ENCODE measurements at regions not wholly inside any gene's neighbourhood (a gene's known extent, or its start where the extent isn't known, plus 50 kb on each side); places are given as distances from the start of the nearest gene placed in this dataset.

DNA sequence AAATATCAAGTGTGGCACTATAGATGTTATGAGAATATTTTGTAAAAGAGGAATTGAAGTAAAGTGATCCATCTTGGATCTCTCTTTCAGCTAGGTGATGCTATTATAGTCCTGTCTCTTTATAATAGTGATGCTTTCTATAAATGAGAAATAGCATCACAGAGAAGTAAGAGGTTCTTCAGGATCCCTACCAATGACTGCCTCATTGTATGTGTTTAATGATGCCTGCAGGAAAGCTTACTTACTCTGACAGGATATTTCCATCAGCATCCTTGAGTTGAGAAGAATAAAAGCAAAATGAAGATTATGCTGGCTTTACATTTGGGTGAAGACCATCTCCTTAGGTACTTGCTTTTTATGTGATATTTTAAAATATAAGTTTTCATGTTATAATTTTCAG, 846.0 kb upstream of the LRFN5 start:
- TF ChIP-seq SP1 (IDR thresholded peaks at IDR 0.05; ENCODE audit: low read depth) (no peak), POLR2A (IDR thresholded peaks at IDR 0.05; ENCODE audit: borderline replicate concordance, extremely low read depth, insufficient read depth, insufficient read length) (no peak), ELF1 (IDR thresholded peaks at IDR 0.05; ENCODE audit: borderline replicate concordance, low read depth) (no peak)
- TF ChIP-seq, protein P1, sequence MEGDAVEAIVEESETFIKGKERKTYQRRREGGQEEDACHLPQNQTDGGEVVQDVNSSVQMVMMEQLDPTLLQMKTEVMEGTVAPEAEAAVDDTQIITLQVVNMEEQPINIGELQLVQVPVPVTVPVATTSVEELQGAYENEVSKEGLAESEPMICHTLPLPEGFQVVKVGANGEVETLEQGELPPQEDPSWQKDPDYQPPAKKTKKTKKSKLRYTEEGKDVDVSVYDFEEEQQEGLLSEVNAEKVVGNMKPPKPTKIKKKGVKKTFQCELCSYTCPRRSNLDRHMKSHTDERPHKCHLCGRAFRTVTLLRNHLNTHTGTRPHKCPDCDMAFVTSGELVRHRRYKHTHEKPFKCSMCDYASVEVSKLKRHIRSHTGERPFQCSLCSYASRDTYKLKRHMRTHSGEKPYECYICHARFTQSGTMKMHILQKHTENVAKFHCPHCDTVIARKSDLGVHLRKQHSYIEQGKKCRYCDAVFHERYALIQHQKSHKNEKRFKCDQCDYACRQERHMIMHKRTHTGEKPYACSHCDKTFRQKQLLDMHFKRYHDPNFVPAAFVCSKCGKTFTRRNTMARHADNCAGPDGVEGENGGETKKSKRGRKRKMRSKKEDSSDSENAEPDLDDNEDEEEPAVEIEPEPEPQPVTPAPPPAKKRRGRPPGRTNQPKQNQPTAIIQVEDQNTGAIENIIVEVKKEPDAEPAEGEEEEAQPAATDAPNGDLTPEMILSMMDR (IDR thresholded peaks at IDR 0.05 in 2 of 3, conservative IDR thresholded peaks at IDR 0.05 in 1 of 3; ENCODE audit: borderline replicate concordance in 1 of 3, insufficient read depth in 1 of 3, low read depth in 2 of 3, low read length in 2 of 3): no peak
- TF ChIP-seq, protein P2, sequence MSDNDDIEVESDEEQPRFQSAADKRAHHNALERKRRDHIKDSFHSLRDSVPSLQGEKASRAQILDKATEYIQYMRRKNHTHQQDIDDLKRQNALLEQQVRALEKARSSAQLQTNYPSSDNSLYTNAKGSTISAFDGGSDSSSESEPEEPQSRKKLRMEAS (IDR thresholded peaks at IDR 0.05): no peak
